AG09309 (cell line): ENCODE measurements at regions not wholly inside any gene's neighbourhood (a gene's known extent, or its start where the extent isn't known, plus 50 kb on each side); places are given as distances from the start of the nearest gene placed in this dataset.
A peak's percentile ranks its signal among the peaks of the same experiment; 100 is the strongest.

Experiments
- DNase-seq: peaks from one replicate; pipeline ENCODE4 v3.0.0-alpha.2; 2010; ENCODE audit warnings: low read depth
- H3K4me3 ChIP-seq: 2 replicates; pipeline ENCODE4 v1.5.1; 2011; ENCODE audit warnings: mild to moderate bottlenecking, low read depth, low read length, moderate library complexity; ENCODE audit not compliant: control insufficient read depth
- TF ChIP-seq, protein P1 (sequence below): IDR thresholded peaks from 2 replicates; pipeline ENCODE4 v1.5.1; 2011; ENCODE audit warnings: mild to moderate bottlenecking, low read depth, low read length, inconsistent platforms; ENCODE audit not compliant: insufficient read depth, control insufficient read depth; ENCODE audit errors: missing control alignments

DNA sequence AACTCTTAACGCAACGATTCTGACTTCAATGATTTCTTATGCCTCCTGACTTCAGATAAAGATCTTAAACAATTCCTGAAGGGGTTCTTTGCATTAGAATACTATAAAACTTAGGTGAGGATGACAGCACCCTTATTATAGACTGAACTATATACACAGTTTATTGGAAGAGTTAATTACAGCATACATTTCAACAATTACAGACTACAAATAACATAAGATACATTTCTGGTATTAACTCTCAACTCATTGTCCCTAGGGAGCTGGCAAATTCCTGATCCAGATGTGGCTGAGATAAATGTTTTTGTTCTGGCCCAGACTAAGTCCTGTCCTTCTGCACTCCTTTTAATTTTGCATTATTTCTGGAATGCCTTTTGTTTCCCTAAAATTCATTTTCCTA is 155.5 kb upstream of the TMC3 start:
- DNase-seq: no peak
- no peak overlapping the region for H3K4me3 ChIP-seq
- TF ChIP-seq, protein P1, sequence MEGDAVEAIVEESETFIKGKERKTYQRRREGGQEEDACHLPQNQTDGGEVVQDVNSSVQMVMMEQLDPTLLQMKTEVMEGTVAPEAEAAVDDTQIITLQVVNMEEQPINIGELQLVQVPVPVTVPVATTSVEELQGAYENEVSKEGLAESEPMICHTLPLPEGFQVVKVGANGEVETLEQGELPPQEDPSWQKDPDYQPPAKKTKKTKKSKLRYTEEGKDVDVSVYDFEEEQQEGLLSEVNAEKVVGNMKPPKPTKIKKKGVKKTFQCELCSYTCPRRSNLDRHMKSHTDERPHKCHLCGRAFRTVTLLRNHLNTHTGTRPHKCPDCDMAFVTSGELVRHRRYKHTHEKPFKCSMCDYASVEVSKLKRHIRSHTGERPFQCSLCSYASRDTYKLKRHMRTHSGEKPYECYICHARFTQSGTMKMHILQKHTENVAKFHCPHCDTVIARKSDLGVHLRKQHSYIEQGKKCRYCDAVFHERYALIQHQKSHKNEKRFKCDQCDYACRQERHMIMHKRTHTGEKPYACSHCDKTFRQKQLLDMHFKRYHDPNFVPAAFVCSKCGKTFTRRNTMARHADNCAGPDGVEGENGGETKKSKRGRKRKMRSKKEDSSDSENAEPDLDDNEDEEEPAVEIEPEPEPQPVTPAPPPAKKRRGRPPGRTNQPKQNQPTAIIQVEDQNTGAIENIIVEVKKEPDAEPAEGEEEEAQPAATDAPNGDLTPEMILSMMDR: no peak

DNA sequence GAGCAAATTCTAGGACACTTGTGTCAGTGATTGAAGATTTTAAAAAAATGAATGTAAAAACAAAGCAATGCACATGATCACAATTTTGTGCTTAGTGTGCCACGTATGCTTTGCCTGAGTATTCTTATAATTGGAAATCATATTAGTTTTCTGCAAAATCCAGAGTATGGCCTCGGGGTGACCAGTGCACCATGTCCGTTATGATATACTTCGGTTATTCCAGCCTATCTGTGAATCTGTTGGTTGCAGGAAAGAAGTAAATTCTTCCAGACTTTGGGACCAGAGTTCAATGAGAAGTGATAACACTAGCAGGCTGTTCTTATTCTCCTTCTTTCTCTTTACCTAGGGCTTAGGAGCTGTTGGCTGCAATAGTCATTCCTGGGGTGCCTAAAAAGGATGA is 152.0 kb upstream of the TMC3 start:
- H3K4me3 ChIP-seq: no peak overlapping the region
- TF ChIP-seq, protein P1: no peak
- DNase-seq: no peak

DNA sequence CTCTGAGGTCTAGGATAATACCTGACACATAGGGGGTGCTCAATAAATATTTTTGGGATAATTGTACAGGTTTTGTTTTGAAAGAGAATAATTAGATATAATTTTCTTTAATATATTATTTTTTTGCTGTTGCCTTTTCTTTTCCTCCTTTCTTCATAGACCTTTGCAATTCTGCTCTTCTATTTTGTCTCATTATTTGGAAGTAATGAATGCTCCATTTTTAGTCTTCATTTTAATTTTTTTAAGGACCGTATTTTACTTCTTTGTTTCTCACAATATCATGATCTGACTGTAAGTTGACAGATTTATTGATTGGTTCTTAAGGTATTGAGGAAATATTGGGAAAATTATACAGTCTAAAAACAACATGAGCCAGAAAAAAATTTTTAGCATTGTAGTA is 150.5 kb upstream of the TMC3 start:
- H3K4me3 ChIP-seq: no peak overlapping the region

DNA sequence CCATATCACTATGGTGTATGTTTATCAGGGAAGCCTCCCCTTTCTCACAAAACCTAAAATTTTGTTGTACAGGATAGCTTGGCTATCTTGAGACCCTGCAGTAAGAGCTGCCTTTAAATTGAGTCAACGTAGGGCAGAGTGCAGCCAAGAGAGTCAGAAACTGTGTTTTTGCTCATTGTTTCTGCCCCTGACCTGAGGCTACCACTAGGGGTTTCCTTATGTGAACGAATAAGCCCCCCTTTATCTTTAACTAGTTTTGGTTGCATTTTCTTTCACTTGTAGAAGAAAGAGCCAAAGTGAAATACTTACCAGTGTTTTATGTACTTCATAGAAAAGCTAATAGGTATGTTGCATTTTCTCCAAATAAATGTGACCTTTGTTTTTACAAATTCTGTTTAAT is 149.9 kb upstream of the TMC3 start:
- no peak overlapping the region for H3K4me3 ChIP-seq
- no peak for DNase-seq

More for the DNA sequence above, 150.5 kb upstream of the TMC3 start:
- TF ChIP-seq, protein P1: no peak
- DNase-seq: no peak

DNA sequence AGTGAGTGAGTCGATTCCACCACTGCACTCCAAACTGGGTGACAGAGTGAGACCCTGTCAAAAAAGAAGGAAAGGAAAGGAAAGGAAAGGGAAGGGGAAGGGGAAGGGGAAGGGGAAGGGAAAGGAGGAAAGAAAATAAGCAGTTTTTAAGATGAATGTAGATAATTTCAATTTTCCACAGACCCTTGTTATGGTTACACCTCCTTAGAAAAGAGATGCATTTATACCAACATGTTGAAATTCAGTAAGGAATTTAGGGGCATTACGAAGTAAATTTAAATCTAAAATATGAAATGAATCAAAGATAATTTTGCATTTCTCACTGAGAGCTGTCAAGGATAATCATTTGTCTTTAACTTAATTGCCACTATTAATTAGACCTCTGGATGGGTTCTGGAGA is 146.5 kb upstream of the TMC3 start:
- TF ChIP-seq, protein P1: no peak
- no peak overlapping the region for H3K4me3 ChIP-seq
- no peak for DNase-seq

More for the DNA sequence above, 149.9 kb upstream of the TMC3 start:
- TF ChIP-seq, protein P1: no peak

DNA sequence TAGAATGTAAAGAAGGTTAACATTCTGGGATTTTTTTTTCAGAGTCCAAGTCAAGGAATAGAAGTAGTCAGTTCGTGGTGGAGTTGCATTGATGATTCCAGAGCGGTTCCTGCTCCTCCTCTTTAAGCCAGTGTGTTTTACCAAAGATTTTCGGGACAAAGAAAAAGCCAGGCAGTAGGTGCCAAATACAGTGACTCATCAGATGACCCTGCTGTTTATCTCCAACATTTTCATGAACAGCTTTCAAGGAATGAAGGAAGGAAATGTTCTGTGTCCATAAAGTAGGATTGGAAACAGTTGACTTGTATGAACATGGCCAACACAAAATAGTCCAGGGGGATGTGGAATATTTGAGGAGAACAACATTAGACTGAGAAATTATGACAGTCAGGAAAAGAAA is 142.4 kb upstream of the TMC3 start:
- H3K4me3 ChIP-seq: no peak overlapping the region
- peak; percentile 14 for DNase-seq
- TF ChIP-seq, protein P1: no peak

DNA sequence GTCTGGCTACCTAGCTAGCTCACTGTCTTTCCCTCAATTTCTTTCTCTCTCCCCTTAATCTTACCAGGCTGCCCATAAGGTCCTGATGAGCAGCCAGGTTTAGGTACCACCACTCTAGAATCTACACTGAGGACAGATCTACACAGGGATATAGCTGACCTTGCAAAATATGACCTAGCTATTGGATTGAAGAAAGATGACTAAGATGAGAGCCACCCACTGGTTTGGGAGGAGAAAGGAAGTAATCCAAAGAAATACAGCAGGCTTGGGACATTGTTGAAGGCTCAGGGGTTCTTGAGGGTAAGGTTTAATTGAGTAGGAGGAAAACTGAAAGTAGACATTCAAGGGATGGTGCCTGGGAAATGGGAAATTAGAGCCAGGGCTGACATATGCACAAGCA is 142.0 kb upstream of the TMC3 start:
- H3K4me3 ChIP-seq: no peak overlapping the region
- DNase-seq: no peak
- TF ChIP-seq, protein P1: no peak
